OCI-LY1 (cell line): ENCODE measurements at regions not wholly inside any gene's neighbourhood (a gene's known extent, or its start where the extent isn't known, plus 50 kb on each side); places are given as distances from the start of the nearest gene placed in this dataset.

Experiments used
- H2AFZ ChIP-seq: fragments of 200-600 bp; sonication (generic), shearing (Covaris generic); 2 replicates; pipeline ENCODE4 v1.6.0; 2014; ENCODE audit warnings: antibody characterized with exemption, mild to moderate bottlenecking, low read length
- H3F3A ChIP-seq: fragments of 200-600 bp; sonication (generic), shearing (Covaris generic); 2 replicates; pipeline ENCODE4 v1.6.0; 2014; ENCODE audit warnings: mild to moderate bottlenecking, antibody characterized with exemption, low read length, moderate library complexity; ENCODE audit not compliant: insufficient read depth
- H3K27ac ChIP-seq: fragments of 200-600 bp; sonication (generic); 2 replicates; pipeline ENCODE4 v1.5.1; 2014; ENCODE audit warnings: low read length, mixed run types, mild to moderate bottlenecking, low read depth; ENCODE audit not compliant: poor library complexity, severe bottlenecking
- H3K27me3 ChIP-seq: fragments of 200-600 bp; sonication (generic); 2 replicates; pipeline ENCODE4 v1.6.0; 2014; ENCODE audit warnings: antibody characterized with exemption, mild to moderate bottlenecking, low read length, moderate library complexity; ENCODE audit not compliant: insufficient read depth
- H3K36me3 ChIP-seq: fragments of 200-600 bp; sonication (generic); 2 replicates; pipeline ENCODE4 v1.6.1; 2014; ENCODE audit warnings: mild to moderate bottlenecking, antibody characterized with exemption, low read length, moderate library complexity, mixed read lengths; ENCODE audit not compliant: insufficient read depth
- H3K4me1 ChIP-seq: fragments of 200-600 bp; sonication (generic); 2 replicates; pipeline ENCODE4 v1.5.1; 2014; ENCODE audit warnings: mild to moderate bottlenecking, low read length, moderate library complexity; ENCODE audit not compliant: insufficient read depth, severe bottlenecking
- H3K4me2 ChIP-seq: fragments of 200-600 bp; sonication (generic), shearing (Covaris generic); 2 replicates; pipeline ENCODE4 v1.6.1; 2014; ENCODE audit warnings: low read length
- H3K4me3 ChIP-seq: fragments of 200-600 bp; sonication (generic); 2 replicates; pipeline ENCODE4 v1.5.1; 2014; ENCODE audit warnings: low read length, low read depth, mild to moderate bottlenecking, mixed read lengths; ENCODE audit not compliant: poor library complexity, severe bottlenecking
- H3K79me2 ChIP-seq: fragments of 200-600 bp; shearing (Covaris generic); 2 replicates; pipeline ENCODE4 v1.6.1; 2016; ENCODE audit warnings: mixed run types, low read length, mixed read lengths; ENCODE audit not compliant: insufficient read depth
- H3K9ac ChIP-seq: fragments of 200-600 bp; sonication (generic), shearing (Covaris generic); 2 replicates; pipeline ENCODE4 v1.6.1; 2014; ENCODE audit warnings: mild to moderate bottlenecking, low read length, mixed read lengths
- H3K9me2 ChIP-seq: fragments of 200-600 bp; sonication (generic), shearing (Covaris generic); 2 replicates; pipeline ENCODE4 v1.6.1; 2014; ENCODE audit warnings: low read depth, mild to moderate bottlenecking, low read length, mixed read lengths
- H3K9me3 ChIP-seq: fragments of 200-600 bp; shearing (Covaris generic); 2 replicates; pipeline ENCODE4 v1.6.1; 2014; ENCODE audit warnings: low read length, mixed read lengths
- H4K20me1 ChIP-seq: fragments of 200-600 bp; sonication (generic), shearing (Covaris generic); 2 replicates; pipeline ENCODE4 v1.6.0; 2016; ENCODE audit warnings: mild to moderate bottlenecking, low read length; ENCODE audit not compliant: insufficient read depth
- CTCF ChIP-seq: fragments of 200-600 bp; sonication (generic), shearing (Covaris generic); IDR thresholded peaks from 2 replicates; pipeline ENCODE4 v1.5.1; 2017; ENCODE audit warnings: mild to moderate bottlenecking, antibody characterized with exemption, low read length, moderate library complexity, mixed read lengths
- EZH2 ChIP-seq: fragments of 200-600 bp; sonication (generic), shearing (Covaris generic); IDR thresholded peaks from 2 replicates; pipeline ENCODE4 v1.8.0; 2017; ENCODE audit warnings: borderline replicate concordance, mixed run types, mild to moderate bottlenecking, antibody characterized with exemption, low read length, moderate library complexity, mixed read lengths

GRCh38 chr19:31981545-31981944 lies 363.9 kb upstream of the ZNF507 start:
- no peak for TF ChIP-seq CTCF
- TF ChIP-seq EZH2, result no peak
- Histone ChIP-seq H2AFZ (no peak overlapping the region), H3K36me3 (no peaks in the 10 kb centered on the region), H3K4me3 (no peak overlapping the region), H3F3A (no peaks in the 10 kb centered on the region), H3K27me3 (no peaks in the 10 kb centered on the region; the same call in 1 of the 2 replicates), H3K9ac (no peak overlapping the region), H3K9me3 (no peaks in the 10 kb centered on the region), H3K4me1 (no peaks in the 10 kb centered on the region), H3K9me2 (no peaks in the 10 kb centered on the region), H3K4me2 (no peak overlapping the region), H3K79me2 (no peaks in the 10 kb centered on the region), H3K27ac (no peak overlapping the region), H4K20me1 (no peaks in the 10 kb centered on the region)

GRCh38 chr19:31983647-31984046 lies 361.8 kb upstream of the ZNF507 start:
- Histone ChIP-seq H3K4me2 (no peak overlapping the region), H4K20me1 (no peaks in the 10 kb centered on the region), H3K36me3 (no peaks in the 10 kb centered on the region), H3K9me3 (no peaks in the 10 kb centered on the region), H3K9me2 (no peaks in the 10 kb centered on the region), H3K27ac (no peak overlapping the region), H3K79me2 (no peaks in the 10 kb centered on the region), H3F3A (no peaks in the 10 kb centered on the region), H3K9ac (no peak overlapping the region), H2AFZ (no peak overlapping the region), H3K4me3 (no peak overlapping the region), H3K4me1 (no peaks in the 10 kb centered on the region), H3K27me3 (no peaks in the 10 kb centered on the region)
- no peak for TF ChIP-seq CTCF
- TF ChIP-seq EZH2, result no peak

GRCh38 chr19:31985001-31985605 lies 360.3 kb upstream of the ZNF507 start:
- Histone ChIP-seq H4K20me1 (no peaks in the 10 kb centered on the region), H3K27ac (no peak overlapping the region), H3K9me2 (no peaks in the 10 kb centered on the region), H3K4me3 (no peak overlapping the region), H3K9me3 (no peaks in the 10 kb centered on the region), H3K79me2 (no peaks in the 10 kb centered on the region), H3K4me1 (no peaks in the 10 kb centered on the region), H3K9ac (no peak overlapping the region), H3F3A (no peaks in the 10 kb centered on the region), H3K27me3 (no peaks in the 10 kb centered on the region), H3K4me2 (no peak overlapping the region), H2AFZ (no peak overlapping the region), H3K36me3 (no peaks in the 10 kb centered on the region)
- no peak for TF ChIP-seq CTCF
- no peak for TF ChIP-seq EZH2
